ENCODE measurements at regions not wholly inside any gene's neighbourhood (a gene's known extent, or its start where the extent isn't known, plus 50 kb on each side); places are given as distances from the start of the nearest gene placed in this dataset.
"Not testable (repeated sequence)": the region's sequence is repeated elsewhere in the genome, so short reads cannot be mapped to it uniquely, and the experiment has no call there.

DNA sequence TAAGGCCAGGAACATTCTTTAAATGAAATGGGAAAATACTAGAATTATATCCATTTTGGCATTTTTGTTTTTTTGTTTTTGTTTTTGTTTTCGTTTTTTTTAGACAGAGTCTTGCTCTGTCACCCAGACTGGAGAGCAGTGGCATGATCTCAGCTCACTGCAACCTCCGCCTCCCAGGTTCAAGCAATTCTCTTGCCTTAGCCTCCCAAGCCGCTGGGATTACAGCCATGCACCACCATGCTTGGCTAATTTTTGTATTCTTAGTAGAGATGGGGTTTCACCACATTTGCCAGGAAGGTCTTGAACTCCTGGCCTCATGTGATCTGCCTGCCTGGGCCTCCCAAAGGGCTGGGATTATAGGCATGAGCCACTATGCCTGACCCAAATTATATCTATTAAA is 520.7 kb upstream of the RORB start:
- not testable (repeated sequence) for DNase-seq (ENCODE audit: low spot score); FAIRE-seq

GRCh38 chr9:73979894-73980264 is 517.3 kb upstream of the RORB start:
- FAIRE-seq (no peak), DNase-seq (ENCODE audit: low spot score) (no peak)

GRCh38 chr9:73980754-73981153 is 516.4 kb upstream of the RORB start:
- no peak for DNase-seq (ENCODE audit: low spot score)
- FAIRE-seq = no peak

DNA sequence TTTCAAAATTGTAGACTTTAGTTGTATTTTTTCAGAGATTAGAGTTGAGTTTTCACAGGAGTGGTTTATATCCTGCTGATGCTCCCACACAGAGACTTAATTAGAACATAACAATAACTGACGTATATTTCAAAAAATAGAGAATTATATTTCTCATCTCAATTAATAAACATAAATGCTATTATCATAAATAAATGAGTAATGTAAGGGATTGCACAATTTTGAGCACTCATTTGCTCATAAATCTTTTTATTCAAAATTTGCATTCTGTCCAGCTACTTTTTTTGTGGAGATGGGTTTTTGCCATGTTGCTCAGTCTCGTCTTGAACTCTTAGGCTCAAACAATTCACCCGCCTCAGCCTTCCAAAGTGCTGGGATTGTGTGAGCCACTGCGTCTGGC is 515.7 kb upstream of the RORB start:
- DNase-seq (ENCODE audit: low spot score) = no peak
- FAIRE-seq = no peak

- no peak for DNase-seq (ENCODE audit: low spot score)
- no peak for FAIRE-seq
Observed at GRCh38 chr9:73995836-73996235, 501.3 kb upstream of the RORB start.

- FAIRE-seq = no peak
- DNase-seq (ENCODE audit: low spot score) = no peak
Observed at GRCh38 chr9:73996844-73997243, 500.3 kb upstream of the RORB start.

GRCh38 chr9:74001382-74001781 is 495.8 kb upstream of the RORB start:
- no peak for FAIRE-seq
- no peak for DNase-seq (ENCODE audit: low spot score)

DNA sequence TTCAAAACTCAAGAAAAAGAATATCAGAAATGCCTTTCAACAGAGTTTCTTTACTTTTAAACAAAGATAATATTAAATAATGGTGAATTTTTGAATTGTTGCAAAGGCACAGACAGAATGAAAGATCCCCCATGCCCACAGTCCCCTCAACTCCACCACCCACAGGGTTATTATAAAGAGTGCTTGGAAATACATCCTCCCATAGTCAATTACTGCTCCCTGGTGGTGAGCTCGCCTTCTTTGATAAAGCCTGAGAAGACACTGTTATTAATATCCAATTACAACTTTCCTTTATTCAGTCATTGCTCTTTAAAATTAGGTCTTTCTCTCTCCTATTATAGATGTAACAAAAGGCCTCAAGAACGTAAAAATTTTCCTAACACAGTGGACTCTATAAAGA is 490.2 kb upstream of the RORB start:
- FAIRE-seq = no peak
- no peak for DNase-seq (ENCODE audit: low spot score)

DNA sequence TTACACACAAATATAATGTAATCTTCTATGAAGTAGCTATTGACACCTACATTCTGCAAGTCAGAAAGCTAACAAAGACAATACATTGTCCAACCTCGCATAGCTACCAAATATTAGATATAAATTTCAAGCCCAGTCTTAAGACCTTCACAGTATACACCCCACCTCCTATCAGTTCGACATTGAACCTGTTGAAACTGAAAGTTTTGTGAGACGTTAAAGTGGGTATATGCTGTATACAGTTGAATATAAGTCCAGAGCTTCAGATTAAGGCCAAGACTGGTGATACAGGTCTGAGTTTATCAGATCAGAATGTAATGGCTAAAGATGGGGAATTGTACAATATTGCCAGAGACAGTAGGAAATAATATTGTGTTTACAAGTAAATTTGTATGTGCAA is 489.3 kb upstream of the RORB start:
- FAIRE-seq = no peak
- no peak for DNase-seq (ENCODE audit: low spot score)

DNA sequence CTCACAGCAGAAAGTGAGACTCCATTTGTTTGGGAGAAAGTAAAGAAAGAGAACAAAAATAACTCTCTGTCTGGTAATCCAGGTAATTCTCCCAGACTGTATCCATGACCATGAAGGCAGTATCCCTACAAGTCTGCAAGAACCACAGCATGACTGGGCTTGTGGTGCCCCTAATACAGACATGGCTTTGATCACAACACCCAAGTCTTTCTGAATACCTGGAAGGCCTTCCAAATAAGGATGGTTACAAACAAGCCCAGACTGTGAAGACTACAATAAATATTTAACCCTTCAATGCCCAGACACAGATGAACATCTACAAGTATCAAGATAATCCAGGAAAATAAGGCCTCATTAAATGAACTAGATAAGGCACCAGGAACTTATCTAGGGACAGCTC is 481.1 kb upstream of the RORB start:
- FAIRE-seq (no peak), DNase-seq (ENCODE audit: low spot score) (no peak)

DNA sequence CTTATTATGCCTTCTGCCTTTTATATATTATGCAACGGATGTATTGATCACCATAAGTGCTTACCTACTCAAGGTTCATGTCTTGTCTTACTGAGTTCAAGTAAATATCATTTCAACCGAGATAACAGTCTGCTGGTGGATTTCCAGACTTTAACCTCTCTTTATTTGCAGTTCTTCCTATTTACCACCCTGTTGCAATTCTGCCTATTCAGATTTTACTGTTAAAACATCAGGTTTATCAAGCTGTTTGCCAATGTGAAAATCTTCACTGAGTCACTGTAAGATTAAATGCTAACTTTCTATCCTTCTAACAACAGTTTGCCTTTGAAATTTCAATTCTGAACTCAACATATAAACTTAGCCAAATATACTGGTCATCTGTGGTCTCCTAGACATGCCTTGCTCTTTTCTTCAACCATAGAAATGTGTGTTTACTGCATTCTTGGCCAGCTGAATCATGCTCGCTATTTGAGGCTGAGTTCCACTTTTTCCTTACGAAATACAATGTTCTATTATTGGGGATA is 471.7 kb upstream of the RORB start:
- DNase-seq (ENCODE audit: low spot score) = peak; percentile 65
- FAIRE-seq = peak; percentile 71

- DNase-seq (ENCODE audit: low spot score) = no peak
- FAIRE-seq = no peak
Observed at GRCh38 chr9:74032421-74032820, 464.7 kb upstream of the RORB start.

GRCh38 chr9:74035786-74036185 is 461.3 kb upstream of the RORB start:
- FAIRE-seq (no peak), DNase-seq (ENCODE audit: low spot score) (peak; percentile 6)

- FAIRE-seq (no peak), DNase-seq (ENCODE audit: low spot score) (no peak)
Observed at GRCh38 chr9:74036549-74037231, 460.4 kb upstream of the RORB start.

DNA sequence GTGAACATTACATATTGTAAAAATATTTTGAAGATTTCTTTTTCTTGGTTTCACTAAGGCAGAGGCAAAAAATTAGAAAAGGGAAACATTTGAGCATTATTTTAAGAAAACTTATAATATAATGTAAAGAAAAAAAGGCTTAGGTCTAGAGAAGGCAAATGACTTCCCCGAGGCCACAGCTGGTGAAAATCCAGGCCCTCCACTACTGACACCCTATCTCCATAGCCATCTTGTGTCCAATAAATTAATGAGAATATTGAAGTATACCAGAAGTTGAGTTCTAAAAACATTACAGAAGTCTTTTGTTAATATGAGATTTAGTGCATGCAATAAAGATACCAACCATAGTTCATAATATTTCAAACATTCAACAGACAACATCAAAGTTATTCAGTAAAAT is 459.9 kb upstream of the RORB start:
- DNase-seq (ENCODE audit: low spot score) = no peak
- no peak for FAIRE-seq

- FAIRE-seq (no peak), DNase-seq (ENCODE audit: low spot score) (no peak)
Observed at GRCh38 chr9:74041588-74041987, 455.5 kb upstream of the RORB start.

DNA sequence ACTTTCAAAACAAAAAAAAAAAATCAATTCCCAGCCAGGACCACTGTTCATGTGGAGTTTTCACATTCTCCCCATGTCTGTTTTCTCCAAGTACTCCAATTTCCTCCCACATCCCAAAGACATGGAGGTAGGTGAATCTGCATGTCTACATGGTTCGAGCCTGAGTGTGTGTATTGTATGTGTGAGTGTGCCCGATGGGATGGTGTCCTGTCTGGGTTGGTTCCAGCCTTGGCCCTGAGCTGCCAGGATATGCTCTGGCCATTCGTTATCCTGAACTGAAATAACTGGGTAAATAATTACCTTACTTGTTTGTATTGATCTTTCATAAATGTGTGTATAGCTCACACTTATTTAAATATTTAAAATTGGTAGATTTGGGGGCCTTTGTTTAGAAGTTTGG is 452.3 kb upstream of the RORB start:
- DNase-seq (ENCODE audit: low spot score) (no peak), FAIRE-seq (no peak)

DNA sequence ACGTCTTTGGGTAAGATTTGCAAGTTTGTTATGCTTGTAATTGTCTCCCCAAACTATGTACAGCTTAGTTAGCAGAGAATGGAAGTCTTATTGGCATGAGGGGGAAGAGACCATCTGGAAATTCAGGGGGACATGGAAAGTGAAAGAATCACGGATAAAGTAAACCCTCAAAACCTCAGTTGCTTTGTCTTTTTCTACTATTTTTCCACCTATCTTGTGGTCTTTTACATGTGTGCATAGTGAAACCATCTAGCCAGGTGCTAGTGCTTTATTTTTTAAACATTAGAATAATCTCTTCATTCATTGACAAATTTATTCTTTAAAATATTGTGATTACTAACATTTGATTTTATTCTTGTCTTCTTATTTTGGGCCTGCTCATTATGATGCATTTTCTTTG is 441.1 kb upstream of the RORB start:
- FAIRE-seq (no peak), DNase-seq (ENCODE audit: low spot score) (no peak)

- FAIRE-seq; DNase-seq (ENCODE audit: low spot score): not testable (repeated sequence)
Observed at GRCh38 chr9:74057051-74057450, 440.1 kb upstream of the RORB start.

GRCh38 chr9:74064702-74065101 is 432.4 kb upstream of the RORB start:
- DNase-seq (ENCODE audit: low spot score) (no peak), FAIRE-seq (no peak)

DNA sequence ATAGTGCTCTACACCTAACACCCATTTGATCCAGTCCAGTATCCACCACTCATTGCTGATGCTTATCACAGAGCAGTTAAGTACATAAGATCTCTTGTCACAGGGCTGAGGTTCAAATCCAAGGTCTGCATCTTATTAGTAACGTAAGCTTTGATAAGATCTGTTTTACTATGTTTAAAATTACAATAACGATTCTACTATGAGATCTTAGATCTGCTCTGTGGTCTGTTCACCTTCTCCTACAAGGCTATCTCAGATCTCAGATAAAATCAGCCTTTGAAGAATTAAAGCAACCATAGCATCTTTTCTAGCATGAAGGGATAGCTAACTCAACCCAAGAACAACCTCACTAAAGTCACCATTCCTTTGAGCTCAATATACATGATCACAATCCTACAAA is 431.0 kb upstream of the RORB start:
- FAIRE-seq = no peak
- DNase-seq (ENCODE audit: low spot score) = no peak

DNA sequence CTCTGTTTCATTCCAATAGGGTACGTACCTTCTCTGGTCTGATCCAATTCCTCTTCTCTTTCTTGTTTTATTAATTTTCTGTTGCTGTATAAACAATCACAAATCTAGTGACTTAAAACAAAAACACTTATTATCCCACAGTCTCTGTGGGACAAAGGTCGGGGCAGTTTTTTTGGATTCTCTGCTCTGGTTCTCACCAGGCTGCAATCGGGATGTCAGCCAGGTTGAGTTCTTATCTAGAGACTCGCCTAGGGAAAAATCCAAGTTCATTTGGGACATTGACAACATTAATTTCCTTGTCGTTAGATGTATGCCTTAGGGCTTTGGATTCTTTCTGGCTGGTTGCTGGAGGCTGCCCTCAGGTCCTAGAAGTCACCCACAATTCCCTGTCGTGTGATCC is 430.5 kb upstream of the RORB start:
- no peak for DNase-seq (ENCODE audit: low spot score)
- no peak for FAIRE-seq

GRCh38 chr9:74071502-74071901 is 425.6 kb upstream of the RORB start:
- FAIRE-seq (no peak), DNase-seq (ENCODE audit: low spot score) (no peak)

DNA sequence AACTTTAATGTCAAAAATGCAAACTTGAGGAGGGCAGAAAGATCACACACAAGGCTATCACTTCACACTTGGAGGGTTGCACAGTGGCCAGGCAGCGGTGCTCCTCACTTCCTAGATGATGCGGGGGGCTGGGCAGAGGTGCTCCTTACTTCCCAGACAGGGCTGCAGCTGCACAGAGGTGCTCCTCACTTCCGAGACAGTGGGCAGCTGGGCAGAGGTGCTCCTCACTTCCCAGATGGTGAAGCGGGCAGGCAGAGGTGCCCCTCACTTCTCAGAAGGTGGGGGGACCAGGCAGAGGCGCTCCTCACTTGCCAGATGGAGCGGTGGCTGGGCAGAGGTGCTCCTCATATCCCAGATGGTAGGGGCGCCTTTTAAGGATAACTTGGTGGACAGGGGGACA is 423.2 kb upstream of the RORB start:
- DNase-seq (ENCODE audit: low spot score) = no peak
- FAIRE-seq = no peak

Data from urothelium cell line (cell line).